ENCODE measurements at regions not wholly inside any gene's neighbourhood (a gene's known extent, or its start where the extent isn't known, plus 50 kb on each side); places are given as distances from the start of the nearest gene placed in this dataset.

- Histone ChIP-seq H3K4me3 (ENCODE audit: insufficient read depth, low read depth, low read length) (no peak overlapping the region), H3K9me1 (ENCODE audit: insufficient read depth, low read length) (peaks cover 8% of the 10 kb centered on the region), H2BK20ac (ENCODE audit: low read depth, low read length) (no peak overlapping the region), H3K27ac (ENCODE audit: insufficient read depth, low read length) (no peak overlapping the region), H3K14ac (replicated peaks; ENCODE audit: low read depth, low read length) (no peak overlapping the region), H3K23ac (ENCODE audit: low read depth, low read length) (no peak overlapping the region), H2BK120ac (ENCODE audit: low read depth, low read length) (no peak overlapping the region), H2AK9ac (replicated peaks; ENCODE audit: low read depth, low read length, poor library complexity) (no peak overlapping the region), H3K79me1 (ENCODE audit: low read depth in 1 of 2, low read length in 2 of 2) (no peaks in the 10 kb centered on the region), H3K4ac (ENCODE audit: low read depth, low read length) (no peak overlapping the region), H3K36me3 (ENCODE audit: control insufficient read depth, insufficient read depth, low read length) (no peaks in the 10 kb centered on the region), H2AFZ (replicated peaks; ENCODE audit: low read length, poor library complexity) (no peak overlapping the region), H3K9ac (ENCODE audit: low read depth, low read length) (no peak overlapping the region), H2BK5ac (ENCODE audit: low read depth, low read length, poor library complexity, severe bottlenecking) (no peak overlapping the region), H3K18ac (ENCODE audit: low read depth, low read length) (no peak overlapping the region), H4K20me1 (ENCODE audit: insufficient read depth, low read length) (no peaks in the 10 kb centered on the region), H4K8ac (ENCODE audit: low read depth in 2 of 2, low read length in 2 of 2) (no peak overlapping the region), H4K91ac (ENCODE audit: insufficient read depth, low read depth, low read length) (no peak overlapping the region), H3K56ac (ENCODE audit: extremely low read depth, insufficient read depth, low read length) (no peak overlapping the region), H2AK5ac (ENCODE audit: low read depth, low read length) (no peak overlapping the region), H3K4me1 (ENCODE audit: control insufficient read depth, insufficient read depth, low read length) (peaks cover 4% of the 10 kb centered on the region; the same call in 1 of the 2 replicates), H2BK15ac (ENCODE audit: low read depth, low read length) (no peak overlapping the region), H3K4me2 (ENCODE audit: low read depth, low read length) (no peak overlapping the region), H3K27me3 (ENCODE audit: control insufficient read depth, insufficient read depth, low read length) (0 out of 2 replicates have a peak, but pooled peaks cover 6% of the 10 kb centered on the region), H4K5ac (ENCODE audit: low read depth, low read length) (no peak overlapping the region), H3K9me3 (ENCODE audit: control insufficient read depth, insufficient read depth, low read length) (no peaks in the 10 kb centered on the region)
- no peak for TF ChIP-seq NFE2L2 (IDR thresholded peaks at IDR 0.05; ENCODE audit: low read depth, low read length)
- no peak for TF ChIP-seq MAZ (IDR thresholded peaks at IDR 0.05; ENCODE audit: borderline replicate concordance, low read depth, low read length)
- no peak for TF ChIP-seq RAD21 (IDR thresholded peaks at IDR 0.05; ENCODE audit: low read length)
- TF ChIP-seq RFX5 (IDR thresholded peaks at IDR 0.05; ENCODE audit: low read depth, low read length) = no peak
- no peak for TF ChIP-seq USF2 (IDR thresholded peaks at IDR 0.05; ENCODE audit: low read depth, low read length)
- no peak for TF ChIP-seq MXI1 (IDR thresholded peaks at IDR 0.05; ENCODE audit: borderline replicate concordance, low read depth, low read length)
- no peak for TF ChIP-seq CHD1 (IDR thresholded peaks at IDR 0.05; ENCODE audit: low read depth, low read length)
- TF ChIP-seq MAFK (IDR thresholded peaks at IDR 0.05; ENCODE audit: low read depth, low read length) = no peak
- no peak for TF ChIP-seq SMC3 (IDR thresholded peaks at IDR 0.05; ENCODE audit: low read depth, low read length)
- no peak for TF ChIP-seq CEBPB (IDR thresholded peaks at IDR 0.05; ENCODE audit: low read depth, low read length)
- no peak for TF ChIP-seq POLR2A (IDR thresholded peaks at IDR 0.05; ENCODE audit: low read depth, low read length)
- no peak for TF ChIP-seq FOS (IDR thresholded peaks at IDR 0.05; ENCODE audit: low read depth, low read length)
- TF ChIP-seq ELK1 (IDR thresholded peaks at IDR 0.05; ENCODE audit: borderline replicate concordance, low read depth, low read length) = no peak
- no peak for TF ChIP-seq BHLHE40 (IDR thresholded peaks at IDR 0.05; ENCODE audit: low read depth, low read length)
- no peak for TF ChIP-seq RCOR1 (IDR thresholded peaks at IDR 0.05; ENCODE audit: insufficient replicate concordance, low read length)
- no peak for TF ChIP-seq CTCF (conservative IDR thresholded peaks at IDR 0.05; ENCODE audit: low read depth, low read length)
- ChIA-PET POLR2A (ENCODE audit: unreplicated experiment) (no interaction called here), CTCF (interaction anchor here (1.4 kb wide), 1 partner anchor 179 kb away, joined by 4 read pairs; no protein-coding TSS in a partner anchor)
- DNase-seq (no peak), ATAC-seq (ENCODE audit: low read depth) (no peak)
- intact Hi-C loops (cut with micrococcal nuclease) (no loop called here), in situ Hi-C loops (cut with MboI; ENCODE audit: low sequenced_read_pairs) (no loop called here), dilution Hi-C loops (cut with HindIII; ENCODE audit: low sequenced_read_pairs, unreplicated experiment) (no loop called here)
- BruUV-seq (replicated peaks) = no TSS peak
- WGBS, 2 experiments (ENCODE audit: extremely low coverage in 2 of 2, insufficient read length in 1 of 2) = no CpG with 5 or more reads among the region's 4 CpGs
Observed at GRCh38 chr11:113551645-113552044, 76.4 kb upstream of the DRD2 start.

Data from IMR-90 (cell line).